ENCODE measurements at regions not wholly inside any gene's neighbourhood (a gene's known extent, or its start where the extent isn't known, plus 50 kb on each side); places are given as distances from the start of the nearest gene placed in this dataset.

- TF ChIP-seq CTCF (IDR thresholded peaks at IDR 0.05; ENCODE audit: low read depth, low read length) (peak; percentile 44), EZH2phosphoT487 (IDR thresholded peaks at IDR 0.05; ENCODE audit: low read depth) (no peak)
Observed at GRCh38 chr3:10693457-10693856, 122.6 kb upstream of the SLC6A11 start.

Measured in OCI-LY3 (cell line).